RWPE2 (cell line): ENCODE measurements at regions not wholly inside any gene's neighbourhood (a gene's known extent, or its start where the extent isn't known, plus 50 kb on each side); places are given as distances from the start of the nearest gene placed in this dataset.

Experiments used
- ATAC-seq: fragments of 200-7000 bp; cut with Tn5 transposase; 3 replicates; pipeline ENCODE4 v1.9.1; 2021; ENCODE audit warnings: low read depth
- DNase-seq: peaks from one replicate; pipeline ENCODE4 v3.0.0-alpha.2; 2020; ENCODE audit warnings: low spot score
- H3K27ac ChIP-seq: fragments of 450-650 bp; 2 replicates; pipeline ENCODE4 v1.5.1; 2017; ENCODE audit warnings: mild to moderate bottlenecking; ENCODE audit not compliant: poor library complexity, severe bottlenecking
- H3K27me3 ChIP-seq: fragments of 250-450 bp; sonication (Bioruptor Pico); 2 replicates; pipeline ENCODE4 v1.5.1; 2021; ENCODE audit warnings: mild to moderate bottlenecking, moderate library complexity; ENCODE audit not compliant: insufficient read depth, poor library complexity, severe bottlenecking
- H3K36me3 ChIP-seq: fragments of 250-450 bp; sonication (Bioruptor Pico); 2 replicates; pipeline ENCODE4 v1.5.1; 2020; ENCODE audit warnings: low read depth, mild to moderate bottlenecking, moderate library complexity
- H3K4me1 ChIP-seq: fragments of 250-450 bp; sonication (Bioruptor Pico); 2 replicates; pipeline ENCODE4 v1.5.1; 2021; ENCODE audit warnings: mild to moderate bottlenecking, moderate library complexity; ENCODE audit not compliant: insufficient read depth, poor library complexity, severe bottlenecking
- H3K4me3 ChIP-seq: fragments of 250-450 bp; sonication (Bioruptor Pico); 2 replicates; pipeline ENCODE4 v1.5.1; 2021; ENCODE audit warnings: mild to moderate bottlenecking, moderate library complexity; ENCODE audit not compliant: severe bottlenecking
- H3K9me3 ChIP-seq: fragments of 250-450 bp; sonication (Bioruptor Pico); 2 replicates; pipeline ENCODE4 v1.5.1; 2021; ENCODE audit warnings: mild to moderate bottlenecking, moderate library complexity; ENCODE audit not compliant: severe bottlenecking
- TF ChIP-seq, protein P1 (sequence below): fragments of 450-650 bp; IDR thresholded peaks from one replicate; pipeline ENCODE4 v1.5.1; 2017; ENCODE audit warnings: mild to moderate bottlenecking, moderate library complexity; ENCODE audit not compliant: poor library complexity, severe bottlenecking

- no peak for DNase-seq
- TF ChIP-seq, protein P1, sequence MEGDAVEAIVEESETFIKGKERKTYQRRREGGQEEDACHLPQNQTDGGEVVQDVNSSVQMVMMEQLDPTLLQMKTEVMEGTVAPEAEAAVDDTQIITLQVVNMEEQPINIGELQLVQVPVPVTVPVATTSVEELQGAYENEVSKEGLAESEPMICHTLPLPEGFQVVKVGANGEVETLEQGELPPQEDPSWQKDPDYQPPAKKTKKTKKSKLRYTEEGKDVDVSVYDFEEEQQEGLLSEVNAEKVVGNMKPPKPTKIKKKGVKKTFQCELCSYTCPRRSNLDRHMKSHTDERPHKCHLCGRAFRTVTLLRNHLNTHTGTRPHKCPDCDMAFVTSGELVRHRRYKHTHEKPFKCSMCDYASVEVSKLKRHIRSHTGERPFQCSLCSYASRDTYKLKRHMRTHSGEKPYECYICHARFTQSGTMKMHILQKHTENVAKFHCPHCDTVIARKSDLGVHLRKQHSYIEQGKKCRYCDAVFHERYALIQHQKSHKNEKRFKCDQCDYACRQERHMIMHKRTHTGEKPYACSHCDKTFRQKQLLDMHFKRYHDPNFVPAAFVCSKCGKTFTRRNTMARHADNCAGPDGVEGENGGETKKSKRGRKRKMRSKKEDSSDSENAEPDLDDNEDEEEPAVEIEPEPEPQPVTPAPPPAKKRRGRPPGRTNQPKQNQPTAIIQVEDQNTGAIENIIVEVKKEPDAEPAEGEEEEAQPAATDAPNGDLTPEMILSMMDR, result no peak
- Histone ChIP-seq H3K27ac (no peak overlapping the region), H3K4me3 (no peak overlapping the region), H3K27me3 (no peaks in the 10 kb centered on the region), H3K4me1 (no peaks in the 10 kb centered on the region), H3K9me3 (no peaks in the 10 kb centered on the region), H3K36me3 (no peaks in the 10 kb centered on the region)
- ATAC-seq, result no peak
These were observed 244.3 kb downstream of the ACTR3 start for GRCh38 chr2:114134146-114134545.

DNA sequence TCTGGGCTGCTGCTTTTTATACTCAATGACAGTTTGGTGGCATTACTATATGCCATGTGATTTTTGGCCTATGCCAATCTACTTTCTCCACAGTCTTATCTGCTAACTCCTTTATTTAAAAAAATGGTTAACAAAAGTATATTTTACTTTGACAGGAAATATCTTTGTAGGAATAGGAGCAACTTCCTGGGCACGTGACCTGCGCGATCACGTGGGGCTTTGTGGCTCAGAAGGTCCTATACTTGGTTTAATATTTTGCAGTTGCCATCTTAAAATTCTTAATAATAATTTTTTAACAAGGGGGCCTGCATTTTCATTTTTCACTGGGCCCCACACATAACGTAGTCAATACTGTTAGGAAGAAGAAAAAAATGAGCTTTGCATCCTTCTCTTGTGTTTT is 249.7 kb downstream of the ACTR3 start:
- TF ChIP-seq, protein P1, result no peak
- Histone ChIP-seq H3K36me3 (no peaks in the 10 kb centered on the region), H3K4me1 (no peaks in the 10 kb centered on the region), H3K27ac (no peak overlapping the region), H3K4me3 (no peak overlapping the region), H3K9me3 (no peaks in the 10 kb centered on the region), H3K27me3 (no peaks in the 10 kb centered on the region)
- DNase-seq (no peak), ATAC-seq (no peak)

- no peaks in the 10 kb centered on the region for H3K4me1 ChIP-seq
- no peaks in the 10 kb centered on the region for H3K27me3 ChIP-seq
- H3K9me3 ChIP-seq, result no peaks in the 10 kb centered on the region
- H3K27ac ChIP-seq, result no peak overlapping the region
- ATAC-seq (no peak), DNase-seq (no peak)
- H3K4me3 ChIP-seq, result no peak overlapping the region
- H3K36me3 ChIP-seq, result no peaks in the 10 kb centered on the region
- TF ChIP-seq, protein P1, result no peak
These were observed 266.6 kb downstream of the ACTR3 start for GRCh38 chr2:114156366-114157056.

- H3K4me1 ChIP-seq, result no peaks in the 10 kb centered on the region
- no peaks in the 10 kb centered on the region for H3K36me3 ChIP-seq
- H3K27me3 ChIP-seq, result no peaks in the 10 kb centered on the region
- TF ChIP-seq, protein P1, result no peak
- DNase-seq (no peak), ATAC-seq (no peak)
- no peak overlapping the region for H3K4me3 ChIP-seq
- no peak overlapping the region for H3K27ac ChIP-seq
- no peaks in the 10 kb centered on the region for H3K9me3 ChIP-seq
These were observed 267.1 kb downstream of the ACTR3 start for GRCh38 chr2:114157057-114157385.

DNA sequence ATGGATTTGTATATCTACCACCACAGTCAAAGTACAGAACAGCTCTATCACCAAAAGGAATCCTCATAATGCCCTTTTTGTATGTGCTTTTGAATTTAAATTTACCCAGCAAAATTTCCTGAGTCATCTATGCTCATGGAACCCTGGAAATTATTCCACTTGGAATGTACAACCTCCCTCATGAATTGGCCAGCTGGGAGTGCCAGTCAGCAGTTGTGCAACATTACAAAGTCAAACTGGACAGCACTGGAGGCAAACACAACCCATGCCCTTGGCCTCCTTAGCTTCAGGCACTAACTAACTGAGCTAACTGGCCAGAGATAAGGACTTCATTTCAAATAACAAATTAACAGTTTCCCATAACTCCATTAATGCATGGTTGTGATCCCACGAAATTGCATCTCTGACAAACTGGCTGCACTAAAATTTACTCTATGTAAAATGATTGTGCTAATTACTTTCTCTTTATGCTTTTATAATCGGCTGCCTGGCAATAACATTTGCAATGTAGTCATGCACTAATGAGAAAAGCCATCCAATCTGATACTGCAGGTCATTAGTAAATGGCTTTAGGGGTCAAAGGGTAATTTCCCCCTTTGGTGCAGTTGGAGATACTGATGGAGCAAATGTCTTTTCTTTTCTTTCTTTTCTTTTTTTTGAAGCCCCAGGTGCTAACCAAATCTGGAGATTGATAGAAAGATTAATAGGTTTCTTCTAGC is 270.5 kb downstream of the ACTR3 start:
- no peak overlapping the region for H3K27ac ChIP-seq
- no peaks in the 10 kb centered on the region for H3K27me3 ChIP-seq
- TF ChIP-seq, protein P1, result no peak
- H3K9me3 ChIP-seq, result no peaks in the 10 kb centered on the region
- no peaks in the 10 kb centered on the region for H3K4me1 ChIP-seq
- no peak overlapping the region for H3K4me3 ChIP-seq
- no peaks in the 10 kb centered on the region for H3K36me3 ChIP-seq
- DNase-seq, result no peak
- ATAC-seq, result no peak
